ENCODE measurements at regions not wholly inside any gene's neighbourhood (a gene's known extent, or its start where the extent isn't known, plus 50 kb on each side); places are given as distances from the start of the nearest gene placed in this dataset.

GRCh38 chr1:201643835-201644104 is 104.8 kb downstream of the NAV1 start:
- TF ChIP-seq CTCF (IDR thresholded peaks at IDR 0.05; ENCODE audit: low read depth, low read length) (no peak), EZH2phosphoT487 (IDR thresholded peaks at IDR 0.05; ENCODE audit: low read depth) (no peak)

All from OCI-LY3 (cell line).